ENCODE measurements at regions not wholly inside any gene's neighbourhood (a gene's known extent, or its start where the extent isn't known, plus 50 kb on each side); places are given as distances from the start of the nearest gene placed in this dataset.

- TF ChIP-seq TAF1 (IDR thresholded peaks at IDR 0.05; ENCODE audit: low read depth) = no peak
- no peak for TF ChIP-seq EP300 (IDR thresholded peaks at IDR 0.05; ENCODE audit: borderline replicate concordance)
Measured at GRCh38 chr1:83114136-83114834, 884.6 kb downstream of the TTLL7 start.

Data from Ishikawa (cell line).